Gastroesophageal sphincter (tissue), 4 donors: ENCODE measurements at regions not wholly inside any gene's neighbourhood (a gene's known extent, or its start where the extent isn't known, plus 50 kb on each side); places are given as distances from the start of the nearest gene placed in this dataset.

ENCODE experiments used
- ATAC-seq: fragments of 150-250 bp; one replicate; pipeline ENCODE4 v1.9.1; 2016; ENCODE audit warnings: mild to moderate bottlenecking, moderate library complexity
- H3K27ac ChIP-seq, 4 donors: fragments of 200-600 bp; sonication (generic) in 3 of 4; 1 replicate in 3 of 4; 2 replicates in 1 of 4; pipeline ENCODE4 v1.5.1; 2016 to 2019
- H3K27me3 ChIP-seq: fragments of 200-600 bp; sonication (generic); one replicate; pipeline ENCODE4 v1.5.1; 2019
- H3K36me3 ChIP-seq, 2 donors: fragments of 200-600 bp; sonication (generic); one replicate each; pipeline ENCODE4 v1.5.1; 2019; ENCODE audit warnings: control low read depth in 1 of 2
- H3K4me1 ChIP-seq, 3 donors: fragments of 200-600 bp; sonication (generic); 1 replicate in 2 of 3; 2 replicates in 1 of 3; pipeline ENCODE4 v1.5.1; 2016 to 2019; ENCODE audit warnings: control low read depth in 2 of 3
- H3K4me3 ChIP-seq, 2 donors: fragments of 200-600 bp; sonication (generic); one replicate each; pipeline ENCODE4 v1.5.1; 2019; ENCODE audit warnings: mild to moderate bottlenecking in 1 of 2, moderate library complexity in 1 of 2
- H3K9me3 ChIP-seq, 3 donors: fragments of 200-600 bp; sonication (generic); one replicate each; pipeline ENCODE4 v1.5.1; 2017 to 2019; ENCODE audit warnings: control low read depth in 2 of 3
- CTCF ChIP-seq, 4 experiments: fragments of 200-600 bp in 2 of 4; fragments of 450-650 bp in 2 of 4; sonication (generic) in 1 of 4; IDR thresholded peaks; one replicate each; pipeline ENCODE4 v1.5.1; 2017 to 2019; ENCODE audit warnings: antibody characterized with exemption in 4 of 4, mild to moderate bottlenecking in 2 of 4, moderate library complexity in 2 of 4
- EP300 ChIP-seq: sonication (generic); formaldehyde crosslinking; IDR thresholded peaks from one replicate; pipeline ENCODE4 v1.6.1; 2017; ENCODE audit warnings: antibody characterized with exemption, mild to moderate bottlenecking
- POLR2A ChIP-seq, 2 donors: fragments of 450-650 bp; IDR thresholded peaks; one replicate each; pipeline ENCODE4 v1.6.1; 2017; ENCODE audit warnings: antibody characterized with exemption in 2 of 2, mild to moderate bottlenecking in 2 of 2, moderate library complexity in 1 of 2
- POLR2AphosphoS5 ChIP-seq: sonication (generic); formaldehyde crosslinking; IDR thresholded peaks from one replicate; pipeline ENCODE4 v1.6.1; 2017; ENCODE audit warnings: antibody characterized with exemption
- WGBS, 2 donors: methylation state at CpG; one replicate each; pipeline ENCODE4 v1.1.5; 2018; ENCODE audit warnings: low coverage in 1 of 2; 5-methylcytosine and 5-hydroxymethylcytosine counted together

- WGBS, 2 donors = 58 to 62% methylated on average over 4 to 6 of the region's 6 CpGs
These were observed 2010.5 kb downstream of the NCAM2 start for GRCh38 chr21:23008601-23009202.

GRCh38 chr21:23009360-23009759, 2011.2 kb downstream of the NCAM2 start:
- H3K9me3 ChIP-seq = no peaks in the 10 kb centered on the region
- WGBS, 2 donors = 33 to 46% methylated on average over 3 of the region's 3 CpGs
- no peak for TF ChIP-seq CTCF (IDR thresholded peaks at IDR 0.05)
- no peak overlapping the region for H3K4me3 ChIP-seq
- no peak overlapping the region for H3K27ac ChIP-seq
- no peak for ATAC-seq
- no peaks in the 10 kb centered on the region for H3K4me1 ChIP-seq
- H3K36me3 ChIP-seq = no peaks in the 10 kb centered on the region
- no peaks in the 10 kb centered on the region for H3K27me3 ChIP-seq

More at GRCh38 chr21:23008601-23009202, 2010.5 kb downstream of the NCAM2 start:
- Histone ChIP-seq H3K9me3 (no peaks in the 10 kb centered on the region), H3K36me3 (no peaks in the 10 kb centered on the region), H3K4me1 (no peaks in the 10 kb centered on the region), H3K4me3 (no peak overlapping the region), H3K27me3 (no peaks in the 10 kb centered on the region), H3K27ac (no peak overlapping the region)
- TF ChIP-seq EP300 (no peak), POLR2AphosphoS5 (no peak), CTCF (IDR thresholded peaks at IDR 0.05) (no peak), POLR2A (IDR thresholded peaks at IDR 0.05) (no peak)
- no peak for ATAC-seq

GRCh38 chr21:23014021-23014420, 2015.8 kb downstream of the NCAM2 start:
- no peak for TF ChIP-seq POLR2A (IDR thresholded peaks at IDR 0.05)
- TF ChIP-seq EP300 = no peak
- H3K4me3 ChIP-seq = no peak overlapping the region
- H3K4me1 ChIP-seq = no peaks in the 10 kb centered on the region
- H3K36me3 ChIP-seq = no peaks in the 10 kb centered on the region
- WGBS, 2 donors = 10 to 36% methylated on average over 4 of the region's 4 CpGs
- no peaks in the 10 kb centered on the region for H3K27me3 ChIP-seq
- no peak overlapping the region for H3K27ac ChIP-seq
- no peak for ATAC-seq
- H3K9me3 ChIP-seq = no peaks in the 10 kb centered on the region

DNA sequence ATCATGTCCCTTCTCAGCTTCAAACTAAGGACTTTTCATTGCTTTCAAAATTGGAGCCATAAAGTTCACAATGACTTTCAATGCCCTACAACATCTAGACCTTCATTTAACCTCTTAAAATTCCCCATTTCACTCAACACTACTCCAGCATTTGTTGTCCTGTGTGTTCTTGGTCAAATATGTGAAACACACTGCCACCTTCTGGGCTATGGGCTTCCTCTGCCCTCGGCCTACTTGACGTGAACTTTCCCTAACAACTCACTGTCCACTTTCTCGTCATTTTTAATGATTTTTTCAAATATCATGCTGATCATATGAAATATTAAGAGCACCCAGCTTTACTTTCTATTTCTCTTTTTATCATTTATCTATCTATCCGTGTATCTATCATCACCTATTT, 2018.4 kb downstream of the NCAM2 start:
- Histone ChIP-seq H3K9me3 (no peaks in the 10 kb centered on the region), H3K4me3 (no peak overlapping the region), H3K36me3 (no peaks in the 10 kb centered on the region), H3K27ac (no peak overlapping the region), H3K27me3 (no peaks in the 10 kb centered on the region), H3K4me1 (no peaks in the 10 kb centered on the region)
- TF ChIP-seq EP300 = no peak
- no peak for TF ChIP-seq POLR2A (IDR thresholded peaks at IDR 0.05)
- no peak for TF ChIP-seq POLR2AphosphoS5
- no peak for TF ChIP-seq CTCF (IDR thresholded peaks at IDR 0.05)
- no peak for ATAC-seq
- WGBS, 2 donors = 37 to 73% methylated on average over 3 to 4 of the region's 4 CpGs

DNA sequence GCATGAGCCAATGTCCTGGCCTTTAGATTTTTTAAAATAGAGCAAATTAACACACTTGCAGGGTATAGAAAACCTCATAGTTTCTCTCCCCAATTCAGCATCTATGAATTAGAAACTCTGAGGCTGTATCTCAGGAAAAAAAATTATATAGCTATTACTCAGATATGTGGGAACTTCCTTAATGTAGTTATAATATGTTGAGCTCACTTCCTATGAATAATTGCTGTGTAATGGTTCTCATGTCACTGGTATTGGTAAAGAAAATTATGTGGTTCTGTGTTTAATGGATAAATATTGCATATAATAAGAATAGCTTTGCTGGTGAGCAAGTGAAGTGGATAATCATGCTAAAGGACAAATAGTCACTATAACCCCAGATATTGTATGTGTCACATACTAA, 2019.8 kb downstream of the NCAM2 start:
- H3K9me3 ChIP-seq = no peaks in the 10 kb centered on the region
- TF ChIP-seq EP300 = no peak
- no peak for TF ChIP-seq CTCF (IDR thresholded peaks at IDR 0.05)
- no peak for TF ChIP-seq POLR2AphosphoS5
- no peak for TF ChIP-seq POLR2A (IDR thresholded peaks at IDR 0.05)
- no peak overlapping the region for H3K4me3 ChIP-seq
- no peak overlapping the region for H3K27ac ChIP-seq
- ATAC-seq = no peak
- H3K27me3 ChIP-seq = no peaks in the 10 kb centered on the region
- no peaks in the 10 kb centered on the region for H3K36me3 ChIP-seq
- H3K4me1 ChIP-seq = no peaks in the 10 kb centered on the region
